ENCODE measurements at regions not wholly inside any gene's neighbourhood (a gene's known extent, or its start where the extent isn't known, plus 50 kb on each side); places are given as distances from the start of the nearest gene placed in this dataset.
"Not testable (repeated sequence)": the region's sequence is repeated elsewhere in the genome, so short reads cannot be mapped to it uniquely, and the experiment has no call there.

GRCh38 chr2:52079602-52080001 is 1047.7 kb upstream of the NRXN1 start:
- no peak for DNase-seq

DNA sequence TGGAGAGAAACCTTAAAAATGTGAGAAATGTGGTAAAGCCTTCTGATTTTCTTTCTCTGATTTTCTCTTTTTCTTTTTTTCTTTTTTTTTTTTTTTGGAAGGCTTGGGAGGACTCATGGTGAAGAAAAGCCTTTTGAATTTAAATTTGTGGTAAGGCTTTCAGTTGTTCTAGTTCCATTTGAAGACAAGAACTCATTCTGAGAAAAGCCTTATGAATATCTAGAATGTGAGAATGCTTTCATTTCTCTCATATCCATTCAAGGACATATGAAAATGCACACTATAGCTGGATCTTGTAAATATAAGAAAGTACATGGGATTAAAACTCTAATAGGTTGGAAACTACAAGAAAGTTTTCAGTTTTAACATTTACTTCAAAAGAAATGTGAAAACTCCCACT is 1045.2 kb upstream of the NRXN1 start:
- no peak for DNase-seq

DNA sequence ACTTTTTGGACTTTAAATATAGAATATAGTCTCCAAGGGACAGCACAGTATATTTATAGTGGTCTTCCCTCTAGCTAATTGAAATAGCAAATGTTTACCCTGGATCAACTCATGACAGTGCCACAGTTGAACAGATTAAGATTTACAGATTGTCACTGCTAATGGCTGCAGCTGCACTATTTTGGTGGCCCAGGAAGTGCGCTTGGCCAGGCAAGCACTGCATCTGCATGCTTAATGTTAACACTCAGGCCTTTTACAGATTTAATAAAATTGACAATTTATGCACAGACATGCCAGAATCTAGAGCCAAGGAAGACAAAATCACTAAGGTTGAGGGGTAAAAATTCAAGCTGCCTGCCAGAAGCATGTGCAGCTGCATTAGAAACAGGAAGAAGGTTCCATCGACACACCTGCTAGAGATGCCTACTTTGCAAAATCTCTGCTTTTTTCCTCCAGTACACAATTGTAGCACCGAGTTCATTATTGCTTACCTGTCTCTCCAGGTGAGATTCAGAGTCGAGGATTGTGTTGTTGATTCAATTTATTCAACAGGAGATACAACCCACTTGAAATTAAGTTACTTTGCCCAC is 1042.3 kb upstream of the NRXN1 start:
- no peak for DNase-seq

GRCh38 chr2:52072949-52073348 is 1041.0 kb upstream of the NRXN1 start:
- no peak for DNase-seq

DNA sequence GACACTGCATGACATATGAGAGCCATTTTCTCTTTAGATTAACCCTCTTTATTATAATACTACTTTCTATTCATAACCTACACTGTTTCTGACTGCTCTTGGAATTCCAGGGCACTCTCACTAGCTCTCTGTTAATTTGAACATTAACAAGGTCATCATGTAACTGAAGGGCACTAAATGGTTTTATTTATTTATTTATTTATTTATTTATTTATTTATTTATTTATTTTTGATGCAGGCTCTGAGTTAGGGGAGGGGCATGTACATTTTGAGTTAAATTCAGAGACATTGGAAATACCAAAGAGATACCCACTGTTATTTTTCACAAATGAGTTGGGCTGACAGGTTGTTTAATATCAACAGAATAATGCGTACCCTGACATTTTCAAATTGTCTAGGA is 1038.7 kb upstream of the NRXN1 start:
- no peak for DNase-seq

- no peak for DNase-seq
Observed at GRCh38 chr2:52064234-52064633, 1032.3 kb upstream of the NRXN1 start.

GRCh38 chr2:52054824-52055223 is 1022.9 kb upstream of the NRXN1 start:
- no peak for DNase-seq

DNA sequence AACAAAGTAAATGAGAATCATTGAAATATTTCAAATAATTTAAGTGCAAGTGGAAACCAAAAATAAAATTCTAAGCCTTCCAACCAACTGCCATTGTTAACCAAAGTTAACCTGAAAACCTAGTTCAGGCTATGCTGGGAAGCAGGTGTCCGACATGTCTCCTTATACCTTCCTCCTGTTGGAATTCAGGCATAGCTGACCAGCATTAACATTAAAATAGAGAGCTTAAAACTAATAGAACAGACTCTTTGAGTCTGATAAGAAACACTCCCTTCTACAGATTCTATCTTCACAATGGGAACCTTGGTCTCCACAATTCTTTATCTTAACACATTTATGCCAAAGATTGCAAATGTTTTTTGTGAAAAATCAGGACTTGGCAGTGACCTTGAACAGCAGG is 1004.9 kb upstream of the NRXN1 start:
- no peak for DNase-seq

- DNase-seq: peak; percentile 23
Observed at GRCh38 chr2:52036024-52036423, 1004.1 kb upstream of the NRXN1 start.

DNA sequence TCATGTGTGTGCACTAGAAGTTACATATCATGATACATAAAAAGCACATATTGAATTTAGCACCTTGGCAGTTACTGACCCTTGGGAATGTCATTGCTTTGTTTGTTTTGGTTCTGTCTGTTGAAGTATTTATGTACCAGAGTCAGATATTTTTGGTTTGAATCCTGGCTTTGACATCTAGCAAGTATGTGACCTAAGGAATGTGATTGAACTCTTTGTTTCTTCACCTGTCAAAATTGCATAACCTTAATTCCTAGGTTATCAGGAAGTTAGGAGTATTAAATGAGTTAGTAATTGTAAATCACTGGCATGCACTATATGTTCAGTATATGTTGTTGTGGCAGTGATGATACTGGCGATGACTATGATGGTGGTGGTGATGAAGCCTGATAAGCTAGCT is 1003.5 kb upstream of the NRXN1 start:
- DNase-seq: peak; percentile 5

DNA sequence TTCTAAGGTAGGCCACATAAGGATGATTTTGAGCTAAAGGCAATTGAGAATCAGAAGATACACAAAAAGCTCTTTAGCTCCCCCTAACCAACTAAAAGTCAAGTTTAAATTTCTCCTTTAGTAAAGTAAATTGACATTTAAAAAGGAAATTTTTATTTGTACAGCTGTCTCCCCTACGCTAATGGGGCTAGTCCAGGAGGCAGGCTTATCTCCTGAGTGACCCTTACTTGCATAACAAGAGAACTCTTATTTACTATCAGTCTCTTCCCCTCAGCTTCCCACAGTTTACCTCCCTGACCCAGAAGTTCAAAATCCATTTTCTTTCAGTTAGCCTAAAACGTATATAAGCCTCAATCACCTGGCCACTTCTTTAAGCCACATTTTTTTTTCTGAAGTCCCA is 1002.8 kb upstream of the NRXN1 start:
- no peak for DNase-seq

- no peak for DNase-seq
Observed at GRCh38 chr2:52022006-52022405, 990.1 kb upstream of the NRXN1 start.

- DNase-seq: no peak
Observed at GRCh38 chr2:52017646-52018235, 985.8 kb upstream of the NRXN1 start.

- DNase-seq: not testable (repeated sequence)
Observed at GRCh38 chr2:52006821-52007366, 975.0 kb upstream of the NRXN1 start.

DNA sequence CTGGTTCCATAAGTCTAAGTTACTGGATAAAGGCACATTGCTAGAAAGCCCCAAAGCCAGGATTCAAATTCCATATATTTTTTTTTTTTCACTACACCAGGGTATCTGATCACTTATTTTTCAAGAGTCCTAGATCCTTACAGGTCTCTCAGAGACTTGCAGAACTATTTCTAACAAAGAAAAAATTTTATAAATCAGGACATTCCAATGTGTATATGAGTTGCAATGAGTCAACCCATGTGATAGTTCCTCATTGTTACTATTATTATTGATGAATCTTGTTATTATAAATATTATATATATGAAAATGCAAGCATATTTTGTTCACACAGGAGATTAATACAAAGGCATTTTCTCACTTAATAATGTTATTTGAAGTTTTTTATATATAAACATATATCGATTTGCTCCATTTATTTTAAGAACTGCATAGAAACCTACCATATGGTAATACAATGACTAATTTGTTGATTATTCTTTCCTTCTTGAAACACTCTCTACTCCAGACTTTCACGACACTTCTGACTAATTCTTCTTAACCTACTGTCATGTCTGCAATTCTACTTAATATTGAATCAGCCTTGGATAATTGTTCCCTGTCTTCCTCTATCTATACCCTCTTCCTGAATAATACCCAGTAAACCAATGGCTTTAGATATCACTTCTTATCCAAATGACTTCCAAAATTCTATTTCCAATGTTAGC is 968.4 kb upstream of the NRXN1 start:
- peak; percentile 50 for DNase-seq

- DNase-seq: no peak
Observed at GRCh38 chr2:51998890-51999289, 967.0 kb upstream of the NRXN1 start.

GRCh38 chr2:51997571-51997970 is 965.6 kb upstream of the NRXN1 start:
- no peak for DNase-seq

GRCh38 chr2:51995293-51995692 is 963.4 kb upstream of the NRXN1 start:
- DNase-seq: peak; percentile 96

DNA sequence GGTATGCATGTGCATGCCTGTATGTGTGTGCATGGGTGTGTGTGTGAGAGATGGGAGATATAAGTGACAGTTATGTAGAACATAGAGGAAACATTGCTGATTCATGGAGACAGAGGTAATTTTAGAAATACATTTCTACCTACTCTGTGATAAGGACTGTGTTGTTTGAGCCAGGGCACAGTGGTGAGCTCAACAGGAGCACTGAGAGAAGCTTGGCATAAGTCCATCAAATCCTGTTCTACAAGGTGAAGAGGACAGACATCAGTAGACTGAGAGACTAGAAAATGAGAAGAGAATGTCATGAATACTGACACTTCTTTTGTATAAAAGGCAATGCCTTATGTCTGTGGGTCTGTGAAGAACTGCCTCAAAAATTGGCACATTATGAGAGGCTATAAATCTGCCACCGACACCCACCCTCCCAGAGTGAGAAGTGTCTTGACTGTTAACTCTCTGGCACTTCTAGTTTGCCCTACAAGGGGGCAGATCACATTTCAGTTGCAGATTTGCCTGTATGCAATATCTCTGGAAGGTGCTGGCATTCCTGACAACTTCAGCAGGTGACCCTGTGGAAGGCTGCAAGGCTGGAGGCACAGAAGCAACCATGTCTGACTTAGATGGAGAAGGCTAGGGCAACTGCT is 962.3 kb upstream of the NRXN1 start:
- no peak for DNase-seq

GRCh38 chr2:51990684-51991083 is 958.8 kb upstream of the NRXN1 start:
- no peak for DNase-seq

DNA sequence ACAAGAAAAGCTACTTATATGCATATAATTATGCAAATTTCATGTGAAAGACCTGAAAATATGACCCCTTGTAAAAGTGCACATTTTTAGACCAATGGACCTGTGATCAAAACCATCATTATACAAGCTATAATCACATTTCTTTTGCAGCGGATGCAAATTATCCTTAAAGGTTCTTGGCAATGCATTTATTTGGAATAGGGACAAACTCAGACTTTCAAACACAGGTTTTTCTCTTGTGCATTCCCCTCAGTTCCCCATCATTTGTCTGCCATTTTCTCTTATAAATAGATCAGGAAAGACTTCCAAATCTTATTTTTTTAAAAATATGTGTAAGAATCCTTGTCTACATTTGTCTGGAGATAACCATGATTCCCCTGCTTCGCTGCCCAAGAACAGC is 954.2 kb upstream of the NRXN1 start:
- DNase-seq: no peak

DNA sequence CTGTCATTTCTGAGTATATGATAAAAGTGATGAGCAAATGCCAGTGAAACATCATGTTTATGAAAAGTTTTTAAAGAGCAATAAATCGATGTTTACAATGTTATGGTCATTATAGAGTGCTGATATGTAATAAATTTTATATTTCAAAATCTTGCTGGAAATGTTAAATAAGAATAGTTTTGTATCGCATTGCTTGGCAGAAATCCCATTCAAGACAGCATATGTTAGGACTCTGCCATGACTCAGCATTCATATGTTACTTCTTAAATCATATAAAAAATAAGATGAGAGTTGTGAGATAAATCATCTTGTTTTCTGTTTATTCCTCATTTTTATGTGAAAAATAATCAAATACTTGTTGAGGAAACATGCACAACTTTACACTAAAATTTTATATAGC is 949.9 kb upstream of the NRXN1 start:
- peak; percentile 76 for DNase-seq

- DNase-seq: peak; percentile 13
Observed at GRCh38 chr2:51976623-51977022, 944.7 kb upstream of the NRXN1 start.

GRCh38 chr2:51971136-51971535 is 939.2 kb upstream of the NRXN1 start:
- peak; percentile 28 for DNase-seq
